Activated CD4-positive, CD25-positive, alpha-beta regulatory T cell treated with anti-CD3 and anti-CD28 coated beads, Interleukin-2, amount 50 U/mL, for 72 hours (primary cell): ENCODE measurements at regions not wholly inside any gene's neighbourhood (a gene's known extent, or its start where the extent isn't known, plus 50 kb on each side); places are given as distances from the start of the nearest gene placed in this dataset.
A peak's percentile ranks its signal among the peaks of the same experiment; 100 is the strongest.

ENCODE experiments used
- DNase-seq: peaks from one replicate; pipeline ENCODE4 v3.0.0; 2021

- DNase-seq: no peak
These were observed 168.3 kb downstream of the SEC14L1 start for GRCh38 chr17:77308861-77309726.

- no peak for DNase-seq
These were observed 169.6 kb downstream of the SEC14L1 start for GRCh38 chr17:77310336-77310735.

- DNase-seq: no peak
These were observed 170.7 kb downstream of the SEC14L1 start for GRCh38 chr17:77311371-77311981.

- DNase-seq: no peak
These were observed 171.4 kb downstream of the SEC14L1 start for GRCh38 chr17:77312061-77312701.

- no peak for DNase-seq
These were observed 172.2 kb downstream of the SEC14L1 start for GRCh38 chr17:77312786-77313599.

GRCh38 chr17:77313831-77314230, 173.1 kb downstream of the SEC14L1 start:
- DNase-seq: no peak

GRCh38 chr17:77314601-77315000, 173.8 kb downstream of the SEC14L1 start:
- DNase-seq: no peak

GRCh38 chr17:77315010-77315409, 174.2 kb downstream of the SEC14L1 start:
- DNase-seq: no peak

GRCh38 chr17:77315551-77316190, 174.9 kb downstream of the SEC14L1 start:
- DNase-seq: no peak

GRCh38 chr17:77316191-77316641, 175.4 kb downstream of the SEC14L1 start:
- no peak for DNase-seq

- DNase-seq: no peak
These were observed 175.9 kb downstream of the SEC14L1 start for GRCh38 chr17:77316651-77317050.

- DNase-seq: no peak
These were observed 176.5 kb downstream of the SEC14L1 start for GRCh38 chr17:77317091-77317750.

GRCh38 chr17:77318021-77318420, 177.3 kb downstream of the SEC14L1 start:
- DNase-seq: no peak

- DNase-seq: no peak
These were observed 177.9 kb downstream of the SEC14L1 start for GRCh38 chr17:77318491-77319210.

GRCh38 chr17:77319211-77320043, 178.7 kb downstream of the SEC14L1 start:
- DNase-seq: no peak

- no peak for DNase-seq
These were observed 179.3 kb downstream of the SEC14L1 start for GRCh38 chr17:77320044-77320440.

GRCh38 chr17:77320485-77321256, 179.9 kb downstream of the SEC14L1 start:
- no peak for DNase-seq

GRCh38 chr17:77321649-77322513, 181.1 kb downstream of the SEC14L1 start:
- peak; percentile 23 for DNase-seq
